LHCN-M2 (cell line): ENCODE measurements at regions not wholly inside any gene's neighbourhood (a gene's known extent, or its start where the extent isn't known, plus 50 kb on each side); places are given as distances from the start of the nearest gene placed in this dataset.
"Not testable (repeated sequence)": the region's sequence is repeated elsewhere in the genome, so short reads cannot be mapped to it uniquely, and the experiment has no call there.

Experiments used
- DNase-seq: peaks from one replicate; pipeline ENCODE4 v3.0.0-alpha.2; 2012; ENCODE audit warnings: low read depth

GRCh38 chr7:23887660-23888059 is 177.6 kb downstream of the STK31 start:
- no peak for DNase-seq

- no peak for DNase-seq
Observed at GRCh38 chr7:23888958-23889357, 178.9 kb downstream of the STK31 start.

GRCh38 chr7:23889566-23889965 is 179.5 kb downstream of the STK31 start:
- no peak for DNase-seq

GRCh38 chr7:23892019-23892418 is 182.0 kb downstream of the STK31 start:
- no peak for DNase-seq

GRCh38 chr7:23893176-23893941 is 183.3 kb downstream of the STK31 start:
- peak; percentile 79 for DNase-seq

- DNase-seq: peak; percentile 36
Observed at GRCh38 chr7:23893942-23894891, 184.2 kb downstream of the STK31 start.

GRCh38 chr7:23894892-23895569 is 185.0 kb downstream of the STK31 start:
- no peak for DNase-seq

- peak; percentile 39 for DNase-seq
Observed at GRCh38 chr7:23895666-23896096, 185.7 kb downstream of the STK31 start.

GRCh38 chr7:23898619-23899018 is 188.6 kb downstream of the STK31 start:
- no peak for DNase-seq

- DNase-seq: not testable (repeated sequence)
Observed at GRCh38 chr7:23904901-23905300, 194.9 kb downstream of the STK31 start.

- no peak for DNase-seq
Observed at GRCh38 chr7:23907012-23907411, 197.0 kb downstream of the STK31 start.

- no peak for DNase-seq
Observed at GRCh38 chr7:23909426-23909825, 199.4 kb downstream of the STK31 start.

- DNase-seq: no peak
Observed at GRCh38 chr7:23912065-23912464, 202.0 kb downstream of the STK31 start.

GRCh38 chr7:23913016-23913415 is 203.0 kb downstream of the STK31 start:
- no peak for DNase-seq

- DNase-seq: no peak
Observed at GRCh38 chr7:23915236-23915635, 205.2 kb downstream of the STK31 start.

- DNase-seq: no peak
Observed at GRCh38 chr7:23918286-23918685, 208.3 kb downstream of the STK31 start.

- peak; percentile 96 for DNase-seq
Observed at GRCh38 chr7:23918856-23919255, 208.8 kb downstream of the STK31 start.

- no peak for DNase-seq
Observed at GRCh38 chr7:23925088-23925487, 215.1 kb downstream of the STK31 start.

- DNase-seq: no peak
Observed at GRCh38 chr7:23927709-23928417, 217.8 kb downstream of the STK31 start.

- DNase-seq: no peak
Observed at GRCh38 chr7:23928418-23928775, 218.4 kb downstream of the STK31 start.

- no peak for DNase-seq
Observed at GRCh38 chr7:23930312-23930711, 220.3 kb downstream of the STK31 start.
